HepG2 (cell line): ENCODE measurements at regions not wholly inside any gene's neighbourhood (a gene's known extent, or its start where the extent isn't known, plus 50 kb on each side); places are given as distances from the start of the nearest gene placed in this dataset.

Source experiments
- ATAC-seq: fragments of 200-7000 bp; cut with Tn5 transposase; 3 replicates; pipeline ENCODE4 v1.9.1; 2020; ENCODE audit warnings: mild to moderate bottlenecking, moderate library complexity
- BruUV-seq: library from RNA; stranded (reverse); fragments of 400-500 nt; replicated peaks from 2 replicates; lab custom pipeline; 2021; lab: Mats Ljungman, UMichigan
- CTCF ChIA-PET: fragments of 300-600 bp; formaldehyde crosslinking; extraction: SDS; loops from one replicate; lab custom pipeline; 2021; ENCODE audit warnings: low total read pairs, inconsistent platforms, low intra/inter-chr PET ratio; lab: Yijun Ruan, JAX
- POLR2A ChIA-PET: fragments of 350-600 bp; sonication (Branson Sonifier 250); formaldehyde crosslinking; loops from one replicate; lab custom pipeline; 2020; ENCODE audit warnings: antibody characterized with exemption, inconsistent platforms; lab: Yijun Ruan, JAX
- DNase-seq: peaks from one replicate; pipeline ENCODE4 v3.0.0-alpha.2; 2015; ENCODE audit warnings: low spot score
- FAIRE-seq: peaks from 3 replicates; lab custom pipeline; 2011; peaks lifted over from hg19 to GRCh38; lab: Jason Lieb, UNC
- H2AFZ ChIP-seq: one replicate; pipeline ENCODE4 v1.6.1; 2011; ENCODE audit warnings: low read length, inconsistent platforms
- H3K27ac ChIP-seq: fragments of 300-600 bp; 3 replicates; pipeline ENCODE4 v1.8.0; 2011; ENCODE audit warnings: mixed run types, mild to moderate bottlenecking, mixed read lengths, low read length, inconsistent platforms; ENCODE audit not compliant: insufficient read depth; ENCODE audit errors: extremely low read length
- H3K27me3 ChIP-seq, 2 experiments: fragments of 200-600 bp in 1 of 2; 2 replicates in 1 of 2; 3 replicates in 1 of 2; pipeline versions ENCODE4 v1.6.0 to v1.8.0; 2011; ENCODE audit warnings: low read length in 2 of 2, mild to moderate bottlenecking in 2 of 2, moderate library complexity in 2 of 2, inconsistent platforms in 1 of 2; ENCODE audit not compliant: insufficient read depth in 2 of 2, control insufficient read depth in 1 of 2
- H3K36me3 ChIP-seq, 2 experiments: fragments of 200-600 bp in 1 of 2; replicated peaks in 1 of 2; 2 replicates in 1 of 2; 3 replicates in 1 of 2; pipeline versions ENCODE4 v1.5.1 to v1.8.0; 2011; ENCODE audit warnings: low read length in 2 of 2, inconsistent platforms in 1 of 2; ENCODE audit not compliant: insufficient read depth in 2 of 2, control insufficient read depth in 1 of 2
- H3K4me1 ChIP-seq: 2 replicates; pipeline ENCODE4 v1.5.1; 2012; ENCODE audit warnings: low read length, inconsistent platforms; ENCODE audit not compliant: insufficient read depth
- H3K4me2 ChIP-seq: 2 replicates; pipeline ENCODE4 v1.6.0; 2011; ENCODE audit warnings: low read depth, low read length, inconsistent platforms
- H3K4me3 ChIP-seq, 3 experiments: fragments of 200-600 bp in 1 of 3; sonication (generic), shearing (Covaris generic) in 1 of 3; replicated peaks in 1 of 3; 2 replicates each; pipeline ENCODE4 v1.5.1; 2011 to 2016; ENCODE audit warnings: low read length in 3 of 3, inconsistent platforms in 2 of 3, low read depth in 2 of 3, mild to moderate bottlenecking in 2 of 3, control low read depth in 1 of 3, mixed read lengths in 1 of 3; ENCODE audit not compliant: insufficient read depth in 1 of 3
- H3K79me2 ChIP-seq: one replicate; pipeline ENCODE4 v1.6.1; 2011; ENCODE audit warnings: low read length, inconsistent platforms; ENCODE audit not compliant: insufficient read depth
- H3K9ac ChIP-seq: 2 replicates; pipeline ENCODE4 v1.6.0; 2011; ENCODE audit warnings: mild to moderate bottlenecking, low read depth, low read length, inconsistent platforms; ENCODE audit not compliant: insufficient read depth
- H3K9me3 ChIP-seq: 2 replicates; pipeline ENCODE4 v1.5.1; 2012; ENCODE audit warnings: mild to moderate bottlenecking, low read length
- H4K20me1 ChIP-seq: 2 replicates; pipeline ENCODE4 v1.6.0; 2011; ENCODE audit warnings: inconsistent platforms, mild to moderate bottlenecking, low read length, moderate library complexity; ENCODE audit not compliant: insufficient read depth
- CENPX ChIP-seq: sonication (generic); formaldehyde crosslinking; IDR thresholded peaks from 2 replicates; pipeline ENCODE4 v1.9.0; 2021; ENCODE audit warnings: mild to moderate bottlenecking, missing genetic modification reagents, moderate library complexity
- FIP1L1 ChIP-seq: fragments of 200-400 bp; formaldehyde crosslinking; IDR thresholded peaks from 2 replicates; pipeline ENCODE4 v1.6.1; 2018; ENCODE audit warnings: low read depth, mild to moderate bottlenecking, low read length, moderate library complexity, borderline replicate concordance; ENCODE audit not compliant: insufficient read depth
- GABPB1 ChIP-seq: IDR thresholded peaks from 2 replicates; pipeline ENCODE4 v1.6.1; 2016; ENCODE audit warnings: mild to moderate bottlenecking, missing genetic modification reagents, moderate library complexity, missing compliant biosample characterization
- GPN1 ChIP-seq: sonication (generic); formaldehyde crosslinking; IDR thresholded peaks from 2 replicates; pipeline ENCODE4 v1.5.1; 2020; ENCODE audit warnings: missing genetic modification reagents, borderline replicate concordance
- KLF11 ChIP-seq: IDR thresholded peaks from 2 replicates; pipeline ENCODE4 v1.6.1; 2016; ENCODE audit warnings: missing compliant biosample characterization
- KLF15 ChIP-seq: sonication (generic); formaldehyde crosslinking; IDR thresholded peaks from 2 replicates; pipeline ENCODE4 v1.8.1; 2023; ENCODE audit warnings: borderline replicate concordance, mild to moderate bottlenecking, inconsistent platforms, missing genetic modification reagents, mixed read lengths
- RARG ChIP-seq: sonication (generic); formaldehyde crosslinking; IDR thresholded peaks from 2 replicates; pipeline ENCODE4 v1.4.0; 2020; ENCODE audit warnings: low read depth, mild to moderate bottlenecking, missing genetic modification reagents
- SOX6 ChIP-seq, 2 experiments: fragments of 450-650 bp in 1 of 2; sonication (generic) in 1 of 2; formaldehyde crosslinking in 1 of 2; IDR thresholded peaks; 2 replicates each; pipeline versions ENCODE4 v1.4.0 to v1.6.1; 2017 to 2020; ENCODE audit warnings: antibody characterized with exemption in 1 of 2, mild to moderate bottlenecking in 1 of 2, missing genetic modification reagents in 1 of 2
- ZFP36L2 ChIP-seq: sonication (generic); formaldehyde crosslinking; IDR thresholded peaks from 2 replicates; pipeline ENCODE4 v1.4.0; 2020; ENCODE audit warnings: missing genetic modification reagents
- ZNF841 ChIP-seq: sonication (generic); formaldehyde crosslinking; IDR thresholded peaks from 2 replicates; pipeline ENCODE4 v1.8.1; 2023; ENCODE audit warnings: missing genetic modification reagents, borderline replicate concordance
- in situ Hi-C: cut with HindIII; loops from 2 replicates; pipeline ENCODE4 v1.10.0; 2017; ENCODE audit warnings: low pct_unique_long_range_greater_than_20kb; ENCODE audit not compliant: extremely low pct_ligation_motif_present
- intact Hi-C: fragments of 100-400 bp; cut with micrococcal nuclease; formaldehyde crosslinking; loops from one replicate; pipeline ENCODE4 v1.10.0; 2022; ENCODE audit not compliant: unreplicated experiment
- TF ChIP-seq, protein P1 (sequence below): sonication (generic); formaldehyde crosslinking; IDR thresholded peaks from 2 replicates; pipeline ENCODE4 v1.8.1; 2023; ENCODE audit warnings: mild to moderate bottlenecking, missing genetic modification reagents
- TF ChIP-seq, protein P2 (sequence below), 2 experiments: IDR thresholded peaks; 2 replicates each; pipeline ENCODE4 v1.6.1; 2011 to 2012; ENCODE audit warnings: low read length in 2 of 2, borderline replicate concordance in 1 of 2, low read depth in 1 of 2, mild to moderate bottlenecking in 1 of 2, moderate library complexity in 1 of 2
- TF ChIP-seq, protein P3 (sequence below): sonication (generic); formaldehyde crosslinking; IDR thresholded peaks from 2 replicates; pipeline ENCODE4 v1.9.0; 2021; ENCODE audit warnings: missing genetic modification reagents, mild to moderate bottlenecking, borderline replicate concordance

DNA sequence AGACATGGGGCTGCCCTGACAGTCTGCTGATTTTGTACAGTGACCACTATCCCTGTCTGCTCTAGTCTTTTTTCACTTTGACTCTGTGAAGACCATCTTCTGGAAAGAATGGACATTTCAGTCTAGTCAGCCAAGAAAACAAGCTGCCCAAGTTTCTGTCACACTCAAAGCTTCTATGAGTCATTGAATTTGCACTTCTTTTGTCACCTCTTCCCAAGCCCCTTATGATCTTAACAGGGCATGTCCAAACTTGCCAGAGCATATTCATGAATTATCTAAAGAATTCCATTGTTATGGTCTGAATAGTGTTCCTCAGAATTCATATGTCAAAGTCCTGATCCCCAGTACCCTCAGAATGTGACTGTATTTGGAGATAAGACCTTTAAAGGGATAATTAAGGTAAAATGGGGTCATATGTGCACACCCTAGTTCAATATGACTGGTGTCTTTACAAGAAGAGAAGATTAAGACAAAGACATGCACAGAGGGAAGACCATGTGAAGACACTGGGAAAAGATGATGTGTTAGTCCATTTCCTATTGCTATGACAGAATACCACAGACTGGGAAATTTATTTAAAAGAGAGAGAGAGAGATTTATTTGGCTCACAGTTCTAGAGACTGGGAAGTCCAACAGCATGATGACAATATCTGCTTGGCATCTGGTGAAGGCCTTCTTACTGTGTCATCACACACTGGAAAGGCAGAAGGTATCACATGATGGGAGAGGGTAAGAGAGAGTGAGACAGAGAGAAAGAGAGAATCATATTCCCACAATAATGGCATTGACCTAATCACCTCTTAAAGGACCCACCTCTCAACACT is 242.6 kb downstream of the BTG1 start:
- Histone ChIP-seq H3K9ac (no peak overlapping the region), H3K79me2 (no peaks in the 10 kb centered on the region), H3K4me2 (no peak overlapping the region), H3K36me3 (no peaks in the 10 kb centered on the region), H2AFZ (no peak overlapping the region), H3K9me3 (no peaks in the 10 kb centered on the region; the same call in 1 of the 2 replicates), H4K20me1 (no peaks in the 10 kb centered on the region), H3K27me3 (no peaks in the 10 kb centered on the region), H3K4me1 (no peaks in the 10 kb centered on the region), H3K4me3 (no peak overlapping the region), H3K27ac (no peak overlapping the region)
- ChIA-PET POLR2A (no interaction called here), CTCF (no interaction called here)
- BruUV-seq, result no TSS peak
- intact Hi-C loops, result no loop called here
- FAIRE-seq, result no peak
- DNase-seq, result no peak
- ATAC-seq, result no peak
- in situ Hi-C loops, result no loop called here
- TF ChIP-seq KLF15 (CRISPR knock-in tag) (no peak), ZFP36L2 (CRISPR knock-in tag) (no peak), RARG (no peak), GABPB1 (CRISPR knock-in tag) (no peak), FIP1L1 (no peak), SOX6 (IDR thresholded peaks at IDR 0.05) (no peak), SOX6 (CRISPR knock-in tag; IDR thresholded peaks at IDR 0.05) (no peak), KLF11 (CRISPR knock-in tag) (no peak), GPN1 (CRISPR knock-in tag) (no peak), ZNF841 (CRISPR knock-in tag) (no peak), CENPX (CRISPR knock-in tag) (no peak)
- TF ChIP-seq, protein P1, sequence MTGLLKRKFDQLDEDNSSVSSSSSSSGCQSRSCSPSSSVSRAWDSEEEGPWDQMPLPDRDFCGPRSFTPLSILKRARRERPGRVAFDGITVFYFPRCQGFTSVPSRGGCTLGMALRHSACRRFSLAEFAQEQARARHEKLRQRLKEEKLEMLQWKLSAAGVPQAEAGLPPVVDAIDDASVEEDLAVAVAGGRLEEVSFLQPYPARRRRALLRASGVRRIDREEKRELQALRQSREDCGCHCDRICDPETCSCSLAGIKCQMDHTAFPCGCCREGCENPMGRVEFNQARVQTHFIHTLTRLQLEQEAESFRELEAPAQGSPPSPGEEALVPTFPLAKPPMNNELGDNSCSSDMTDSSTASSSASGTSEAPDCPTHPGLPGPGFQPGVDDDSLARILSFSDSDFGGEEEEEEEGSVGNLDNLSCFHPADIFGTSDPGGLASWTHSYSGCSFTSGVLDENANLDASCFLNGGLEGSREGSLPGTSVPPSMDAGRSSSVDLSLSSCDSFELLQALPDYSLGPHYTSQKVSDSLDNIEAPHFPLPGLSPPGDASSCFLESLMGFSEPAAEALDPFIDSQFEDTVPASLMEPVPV (CRISPR knock-in tag), result no peak
- TF ChIP-seq, protein P2, sequence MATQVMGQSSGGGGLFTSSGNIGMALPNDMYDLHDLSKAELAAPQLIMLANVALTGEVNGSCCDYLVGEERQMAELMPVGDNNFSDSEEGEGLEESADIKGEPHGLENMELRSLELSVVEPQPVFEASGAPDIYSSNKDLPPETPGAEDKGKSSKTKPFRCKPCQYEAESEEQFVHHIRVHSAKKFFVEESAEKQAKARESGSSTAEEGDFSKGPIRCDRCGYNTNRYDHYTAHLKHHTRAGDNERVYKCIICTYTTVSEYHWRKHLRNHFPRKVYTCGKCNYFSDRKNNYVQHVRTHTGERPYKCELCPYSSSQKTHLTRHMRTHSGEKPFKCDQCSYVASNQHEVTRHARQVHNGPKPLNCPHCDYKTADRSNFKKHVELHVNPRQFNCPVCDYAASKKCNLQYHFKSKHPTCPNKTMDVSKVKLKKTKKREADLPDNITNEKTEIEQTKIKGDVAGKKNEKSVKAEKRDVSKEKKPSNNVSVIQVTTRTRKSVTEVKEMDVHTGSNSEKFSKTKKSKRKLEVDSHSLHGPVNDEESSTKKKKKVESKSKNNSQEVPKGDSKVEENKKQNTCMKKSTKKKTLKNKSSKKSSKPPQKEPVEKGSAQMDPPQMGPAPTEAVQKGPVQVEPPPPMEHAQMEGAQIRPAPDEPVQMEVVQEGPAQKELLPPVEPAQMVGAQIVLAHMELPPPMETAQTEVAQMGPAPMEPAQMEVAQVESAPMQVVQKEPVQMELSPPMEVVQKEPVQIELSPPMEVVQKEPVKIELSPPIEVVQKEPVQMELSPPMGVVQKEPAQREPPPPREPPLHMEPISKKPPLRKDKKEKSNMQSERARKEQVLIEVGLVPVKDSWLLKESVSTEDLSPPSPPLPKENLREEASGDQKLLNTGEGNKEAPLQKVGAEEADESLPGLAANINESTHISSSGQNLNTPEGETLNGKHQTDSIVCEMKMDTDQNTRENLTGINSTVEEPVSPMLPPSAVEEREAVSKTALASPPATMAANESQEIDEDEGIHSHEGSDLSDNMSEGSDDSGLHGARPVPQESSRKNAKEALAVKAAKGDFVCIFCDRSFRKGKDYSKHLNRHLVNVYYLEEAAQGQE (IDR thresholded peaks at IDR 0.05; ENCODE audit: borderline replicate concordance in 1 of 2, low read depth in 1 of 2, low read length in 2 of 2), result no peak
- TF ChIP-seq, protein P3, sequence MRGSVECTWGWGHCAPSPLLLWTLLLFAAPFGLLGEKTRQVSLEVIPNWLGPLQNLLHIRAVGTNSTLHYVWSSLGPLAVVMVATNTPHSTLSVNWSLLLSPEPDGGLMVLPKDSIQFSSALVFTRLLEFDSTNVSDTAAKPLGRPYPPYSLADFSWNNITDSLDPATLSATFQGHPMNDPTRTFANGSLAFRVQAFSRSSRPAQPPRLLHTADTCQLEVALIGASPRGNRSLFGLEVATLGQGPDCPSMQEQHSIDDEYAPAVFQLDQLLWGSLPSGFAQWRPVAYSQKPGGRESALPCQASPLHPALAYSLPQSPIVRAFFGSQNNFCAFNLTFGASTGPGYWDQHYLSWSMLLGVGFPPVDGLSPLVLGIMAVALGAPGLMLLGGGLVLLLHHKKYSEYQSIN (CRISPR knock-in tag), result no peak
